ENCODE measurements at regions not wholly inside any gene's neighbourhood (a gene's known extent, or its start where the extent isn't known, plus 50 kb on each side); places are given as distances from the start of the nearest gene placed in this dataset.

- intact Hi-C loops (cut with DNase I; ENCODE audit: low total_unique reads), result no loop called here
- DNase-seq (ENCODE audit: low spot score in 2 of 2), result no peak
- TF ChIP-seq CTCF (IDR thresholded peaks at IDR 0.05) (no peak), POLR2A (IDR thresholded peaks at IDR 0.05) (no peak)
- no peak overlapping the region for H3K4me3 ChIP-seq (ENCODE audit: low read depth, poor library complexity, severe bottlenecking)
- 68 to 72% methylated on average over 4 of the region's 4 CpGs for WGBS, 2 donors
Measured at GRCh38 chr5:96219580-96220281, 213.3 kb downstream of the PCSK1 start.

- no peak for TF ChIP-seq CTCF (IDR thresholded peaks at IDR 0.05)
- TF ChIP-seq POLR2A (IDR thresholded peaks at IDR 0.05), result no peak
- WGBS, 2 donors, result 82 to 86% methylated on average over 3 of the region's 3 CpGs
- intact Hi-C loops (cut with DNase I; ENCODE audit: low total_unique reads), result no loop called here
- H3K4me3 ChIP-seq (ENCODE audit: low read depth, poor library complexity, severe bottlenecking), result no peak overlapping the region
- DNase-seq (ENCODE audit: low spot score in 2 of 2), result no peak
Measured at GRCh38 chr5:96218653-96219052, 214.4 kb downstream of the PCSK1 start.

GRCh38 chr5:96214442-96215197 is 218.4 kb downstream of the PCSK1 start:
- H3K4me3 ChIP-seq (ENCODE audit: low read depth, poor library complexity, severe bottlenecking), result no peak overlapping the region
- WGBS, 2 donors, result 84 to 91% methylated on average over 3 of the region's 3 CpGs
- TF ChIP-seq POLR2A (IDR thresholded peaks at IDR 0.05) (no peak), CTCF (IDR thresholded peaks at IDR 0.05) (no peak)
- no peak for DNase-seq (ENCODE audit: low spot score in 2 of 2)
- intact Hi-C loops (cut with DNase I; ENCODE audit: low total_unique reads), result no loop called here

- WGBS, 2 donors, result 64 to 68% methylated on average over 1 of the region's 1 CpG
- TF ChIP-seq POLR2A (IDR thresholded peaks at IDR 0.05) (no peak), CTCF (IDR thresholded peaks at IDR 0.05) (no peak)
Measured at GRCh38 chr5:96209829-96210228, 223.2 kb downstream of the PCSK1 start.

GRCh38 chr5:96207420-96207819 is 225.6 kb downstream of the PCSK1 start:
- H3K4me3 ChIP-seq (ENCODE audit: low read depth, poor library complexity, severe bottlenecking), result no peak overlapping the region
- DNase-seq (ENCODE audit: low spot score in 2 of 2), result no peak
- intact Hi-C loops (cut with DNase I; ENCODE audit: low total_unique reads), result no loop called here
- TF ChIP-seq CTCF (IDR thresholded peaks at IDR 0.05) (no peak), POLR2A (IDR thresholded peaks at IDR 0.05) (no peak)

More at GRCh38 chr5:96209829-96210228, 223.2 kb downstream of the PCSK1 start:
- no peak overlapping the region for H3K4me3 ChIP-seq (ENCODE audit: low read depth, poor library complexity, severe bottlenecking)
- DNase-seq (ENCODE audit: low spot score in 2 of 2), result no peak
- intact Hi-C loops (cut with DNase I; ENCODE audit: low total_unique reads), result no loop called here

Measured in lower leg skin (tissue), 4 donors.